Nephron progenitor cell (in vitro differentiated cells): ENCODE measurements at regions not wholly inside any gene's neighbourhood (a gene's known extent, or its start where the extent isn't known, plus 50 kb on each side); places are given as distances from the start of the nearest gene placed in this dataset.
"Not testable (repeated sequence)": the region's sequence is repeated elsewhere in the genome, so short reads cannot be mapped to it uniquely, and the experiment has no call there.

Experiments
- DNase-seq: peaks from one replicate; pipeline ENCODE4 v3.0.0; 2021
- H3K27ac Mint-ChIP-seq: 2 replicates; pipeline ENCODE4 v1.8.0; 2021; ENCODE audit warnings: mild to moderate bottlenecking, moderate library complexity, mixed read lengths
- H3K27me3 Mint-ChIP-seq: 2 replicates; pipeline ENCODE4 v1.8.0; 2021; ENCODE audit warnings: mild to moderate bottlenecking, low read depth, mixed read lengths; ENCODE audit not compliant: poor library complexity
- H3K36me3 Mint-ChIP-seq: 2 replicates; pipeline ENCODE4 v1.8.0; 2021; ENCODE audit warnings: low read depth, mixed read lengths
- H3K4me1 Mint-ChIP-seq: 2 replicates; pipeline ENCODE4 v1.8.0; 2021; ENCODE audit warnings: mixed read lengths
- H3K4me3 Mint-ChIP-seq: 2 replicates; pipeline ENCODE4 v1.8.0; 2021; ENCODE audit warnings: mild to moderate bottlenecking, moderate library complexity, mixed read lengths
- H3K9me3 Mint-ChIP-seq: 2 replicates; pipeline ENCODE4 v1.8.0; 2021; ENCODE audit warnings: mild to moderate bottlenecking, moderate library complexity, mixed read lengths
- TF ChIP-seq, protein P1 (sequence below): fragments of 200-600 bp; sonication (generic); IDR thresholded peaks from 2 replicates; pipeline ENCODE4 v1.5.0; 2021; ENCODE audit warnings: antibody characterized with exemption

DNA sequence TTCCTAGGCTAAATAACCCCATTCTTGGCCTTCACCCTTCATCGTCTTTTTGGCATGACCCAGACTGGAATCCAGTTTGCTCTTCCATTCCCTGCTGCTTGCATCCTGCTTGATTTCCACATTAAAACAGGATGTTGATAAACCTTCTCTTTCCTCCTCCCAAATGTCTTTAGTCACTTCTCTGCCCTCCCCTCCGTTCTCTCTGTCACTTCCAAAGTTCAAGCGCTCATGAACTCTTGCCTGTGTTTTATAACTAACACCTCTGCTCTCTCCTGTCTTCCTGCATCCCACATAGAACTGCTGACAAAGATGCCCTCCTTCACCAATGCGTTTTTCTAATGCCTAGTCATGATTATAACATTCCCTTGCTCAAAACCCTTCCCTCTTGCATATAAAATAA lies 65.6 kb upstream of the SLC44A3 start:
- Mint-ChIP-seq H3K27me3 (peaks cover 3% of the 10 kb centered on the region), H3K27ac (no peak overlapping the region)

DNA sequence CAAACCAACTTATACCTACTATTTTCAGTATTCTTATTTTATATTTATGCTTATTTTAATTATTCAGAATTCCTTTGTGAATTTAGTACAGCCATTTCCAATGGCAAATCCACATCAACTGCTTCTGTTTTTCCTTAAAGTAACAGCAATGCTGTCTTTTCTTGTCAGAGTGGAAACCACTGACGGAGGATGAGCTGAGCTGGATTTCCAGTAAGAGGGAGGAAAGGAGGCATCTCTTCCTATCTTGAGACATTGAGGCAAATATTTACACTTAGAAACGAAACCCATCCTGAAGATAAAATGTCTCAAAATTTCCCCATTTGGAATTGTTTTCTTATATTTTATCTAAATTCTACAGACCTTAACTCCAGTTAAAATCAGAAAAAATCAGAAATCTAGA lies 66.1 kb upstream of the SLC44A3 start:
- H3K4me3 Mint-ChIP-seq = no peak overlapping the region
- no peak for DNase-seq
- no peak overlapping the region for H3K27ac Mint-ChIP-seq
- peaks cover 36% of the 10 kb centered on the region for H3K9me3 Mint-ChIP-seq
- TF ChIP-seq, protein P1, sequence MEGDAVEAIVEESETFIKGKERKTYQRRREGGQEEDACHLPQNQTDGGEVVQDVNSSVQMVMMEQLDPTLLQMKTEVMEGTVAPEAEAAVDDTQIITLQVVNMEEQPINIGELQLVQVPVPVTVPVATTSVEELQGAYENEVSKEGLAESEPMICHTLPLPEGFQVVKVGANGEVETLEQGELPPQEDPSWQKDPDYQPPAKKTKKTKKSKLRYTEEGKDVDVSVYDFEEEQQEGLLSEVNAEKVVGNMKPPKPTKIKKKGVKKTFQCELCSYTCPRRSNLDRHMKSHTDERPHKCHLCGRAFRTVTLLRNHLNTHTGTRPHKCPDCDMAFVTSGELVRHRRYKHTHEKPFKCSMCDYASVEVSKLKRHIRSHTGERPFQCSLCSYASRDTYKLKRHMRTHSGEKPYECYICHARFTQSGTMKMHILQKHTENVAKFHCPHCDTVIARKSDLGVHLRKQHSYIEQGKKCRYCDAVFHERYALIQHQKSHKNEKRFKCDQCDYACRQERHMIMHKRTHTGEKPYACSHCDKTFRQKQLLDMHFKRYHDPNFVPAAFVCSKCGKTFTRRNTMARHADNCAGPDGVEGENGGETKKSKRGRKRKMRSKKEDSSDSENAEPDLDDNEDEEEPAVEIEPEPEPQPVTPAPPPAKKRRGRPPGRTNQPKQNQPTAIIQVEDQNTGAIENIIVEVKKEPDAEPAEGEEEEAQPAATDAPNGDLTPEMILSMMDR = no peak
- peaks cover 3% of the 10 kb centered on the region for H3K27me3 Mint-ChIP-seq
- H3K36me3 Mint-ChIP-seq = peaks cover 8% of the 10 kb centered on the region
- H3K4me1 Mint-ChIP-seq = peaks cover 44% of the 10 kb centered on the region

More for the DNA sequence above, 65.6 kb upstream of the SLC44A3 start:
- peaks cover 44% of the 10 kb centered on the region for H3K4me1 Mint-ChIP-seq
- TF ChIP-seq, protein P1 = no peak
- H3K4me3 Mint-ChIP-seq = no peak overlapping the region
- peaks cover 7% of the 10 kb centered on the region for H3K36me3 Mint-ChIP-seq
- H3K9me3 Mint-ChIP-seq = peaks cover 32% of the 10 kb centered on the region
- DNase-seq = no peak

DNA sequence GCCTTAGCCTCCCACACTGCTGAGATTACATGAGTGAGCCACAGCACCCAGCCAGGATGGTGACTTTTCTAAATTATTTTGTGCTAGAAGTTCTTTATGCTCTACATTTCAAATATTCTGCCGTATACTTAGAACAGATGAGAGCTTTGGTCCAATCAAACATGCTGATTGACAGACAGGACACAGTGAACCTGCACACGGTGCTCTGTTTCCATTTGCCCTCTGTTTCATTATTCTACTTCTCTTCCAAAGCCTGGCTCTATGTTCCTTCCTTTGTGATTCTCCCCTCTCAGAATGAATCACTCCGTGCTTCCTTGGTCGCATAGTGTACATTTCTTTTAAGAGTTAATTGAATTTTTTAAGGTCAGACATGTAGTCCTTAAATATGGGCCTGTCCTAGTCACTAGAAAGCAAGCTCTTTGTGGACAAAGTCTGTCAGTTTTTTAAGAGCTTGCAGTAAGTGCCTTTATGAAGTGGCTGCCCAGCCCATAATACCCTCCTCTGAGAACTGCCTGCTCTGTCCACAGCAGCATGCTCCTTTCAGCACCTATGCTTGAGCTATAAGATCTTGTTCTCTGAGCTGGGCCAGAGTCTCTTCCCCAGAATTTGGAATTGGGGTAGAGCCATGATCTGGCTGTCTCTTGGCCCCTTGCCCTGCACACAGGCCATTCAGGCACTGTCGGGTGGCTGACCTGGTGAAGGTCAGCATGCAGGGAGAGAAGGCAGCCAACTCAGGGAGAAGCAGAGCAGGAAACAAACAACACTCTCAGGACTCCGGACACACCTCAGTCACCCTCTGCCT lies 66.8 kb upstream of the SLC44A3 start:
- Mint-ChIP-seq H3K27ac (no peak overlapping the region), H3K9me3 (peaks cover 42% of the 10 kb centered on the region), H3K4me1 (peaks cover 39% of the 10 kb centered on the region), H3K27me3 (peaks cover 3% of the 10 kb centered on the region), H3K36me3 (peaks cover 10% of the 10 kb centered on the region), H3K4me3 (no peak overlapping the region)
- TF ChIP-seq, protein P1 = no peak
- DNase-seq = no peak

DNA sequence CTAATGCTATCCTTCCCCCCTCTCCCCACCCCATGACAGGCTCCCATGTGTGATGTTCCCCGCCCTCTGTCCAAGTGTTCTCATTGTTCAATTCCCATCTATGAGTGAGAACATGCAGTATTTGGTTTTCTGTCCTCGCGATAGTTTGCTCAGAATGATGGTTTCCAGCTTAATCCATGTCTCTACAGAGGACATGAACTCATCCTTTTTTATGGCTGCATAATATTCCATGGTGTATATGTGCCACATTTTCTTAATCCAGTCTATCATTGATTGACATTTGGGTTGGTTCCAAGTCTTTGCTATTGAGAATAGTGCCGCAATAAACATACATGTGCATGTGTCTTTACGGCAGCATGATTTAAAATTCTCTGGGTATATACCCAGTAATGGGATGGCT lies 68.7 kb upstream of the SLC44A3 start:
- Mint-ChIP-seq H3K9me3 (peaks cover 42% of the 10 kb centered on the region), H3K36me3 (peaks cover 10% of the 10 kb centered on the region), H3K4me1 (peaks cover 34% of the 10 kb centered on the region)
- H3K27ac Mint-ChIP-seq, H3K27me3 Mint-ChIP-seq, H3K4me3 Mint-ChIP-seq, DNase-seq: not testable (repeated sequence)

DNA sequence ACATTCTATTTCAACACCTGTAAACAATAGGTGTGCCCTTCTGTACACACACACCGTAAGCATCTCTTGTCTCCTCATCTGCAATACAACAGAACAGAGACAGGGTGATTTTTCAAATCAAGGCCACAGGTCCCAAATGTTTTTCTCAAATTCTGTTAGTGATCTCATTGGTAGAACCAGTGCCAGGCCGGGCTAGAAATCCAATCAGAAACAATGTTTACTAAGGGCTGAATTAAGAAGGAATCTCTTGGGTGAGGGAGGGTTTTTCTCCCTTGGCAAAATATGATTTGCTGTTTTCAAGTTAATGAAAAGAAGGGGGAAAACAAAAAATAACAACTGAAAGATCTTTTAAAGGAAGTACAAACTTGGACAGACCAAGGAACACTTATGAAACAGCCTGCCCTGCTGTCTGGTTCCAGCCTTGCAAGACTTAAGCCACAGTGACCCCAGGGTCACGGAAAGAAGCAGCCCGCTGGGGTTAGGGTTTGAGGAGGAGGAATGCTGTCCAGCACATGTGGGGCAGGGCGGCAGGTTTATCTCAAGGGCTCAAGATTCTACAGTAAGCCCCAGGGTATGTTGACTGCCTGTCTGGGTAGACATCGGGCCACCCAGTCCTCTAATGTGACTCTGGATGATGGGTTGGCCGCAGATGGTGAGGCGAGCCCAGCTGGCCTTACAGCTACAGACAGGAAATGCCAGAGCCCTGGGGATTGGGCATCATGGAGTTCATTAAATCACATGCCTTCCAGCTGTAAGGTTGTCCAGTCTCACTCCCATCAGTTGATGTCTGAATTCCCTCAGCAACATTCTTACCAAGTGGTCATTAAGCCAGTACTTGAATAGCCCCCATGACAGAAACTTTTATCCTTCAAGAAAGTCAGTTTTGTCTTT lies 73.3 kb upstream of the SLC44A3 start:
- Mint-ChIP-seq H3K27ac (peak overlapping the region; percentile 50), H3K9me3 (peaks cover 31% of the 10 kb centered on the region), H3K4me3 (no peak overlapping the region), H3K36me3 (peaks cover 10% of the 10 kb centered on the region), H3K27me3 (peaks cover 3% of the 10 kb centered on the region), H3K4me1 (peaks cover 7% of the 10 kb centered on the region)
- TF ChIP-seq, protein P1 = no peak
- peak; percentile 17 for DNase-seq

DNA sequence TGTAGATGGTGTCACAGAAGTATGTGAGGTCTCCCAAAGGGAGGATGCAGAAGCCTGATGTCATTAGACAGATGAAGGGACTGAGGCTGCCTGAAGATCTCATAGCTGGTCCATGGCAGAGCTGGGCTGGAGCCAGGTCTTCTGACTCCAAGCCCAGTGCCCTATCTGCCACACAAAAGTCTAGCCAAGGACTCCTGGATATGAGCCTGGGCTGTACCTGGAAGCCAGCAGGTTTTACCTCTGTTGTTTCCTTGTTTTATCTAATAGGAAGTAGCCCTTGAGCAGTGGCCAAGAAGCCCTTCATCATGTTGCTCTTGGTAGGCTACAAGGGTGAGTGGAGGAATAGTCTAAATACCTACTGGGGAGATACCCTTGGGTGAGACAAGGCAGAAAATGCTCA lies 74.4 kb upstream of the SLC44A3 start:
- Mint-ChIP-seq H3K4me3 (no peak overlapping the region), H3K36me3 (peaks cover 10% of the 10 kb centered on the region), H3K27me3 (peaks cover 3% of the 10 kb centered on the region), H3K9me3 (peaks cover 22% of the 10 kb centered on the region), H3K4me1 (peaks cover 7% of the 10 kb centered on the region), H3K27ac (no peak overlapping the region)
- DNase-seq = no peak
- TF ChIP-seq, protein P1 = no peak
